Caco-2 (cell line): ENCODE measurements at regions not wholly inside any gene's neighbourhood (a gene's known extent, or its start where the extent isn't known, plus 50 kb on each side); places are given as distances from the start of the nearest gene placed in this dataset.

Experiments used
- BruUV-seq: library from RNA; stranded (reverse); fragments of 400-500 nt; replicated peaks from 2 replicates; lab custom pipeline; 2021; lab: Mats Ljungman, UMichigan
- CTCF ChIA-PET: fragments of 300-600 bp; sonication (Branson Sonifier 250); formaldehyde crosslinking; loops from one replicate; lab custom pipeline; 2022; ENCODE audit warnings: antibody characterized with exemption; lab: Charles Lee
- POLR2A ChIA-PET: fragments of 300-600 bp; sonication (Branson Sonifier 250); formaldehyde crosslinking; loops from one replicate; lab custom pipeline; 2022; ENCODE audit warnings: antibody characterized with exemption; lab: Charles Lee
- DNase-seq, 2 experiments: peaks; one replicate each; pipeline versions ENCODE4 v3.0.0 to v3.0.0-alpha.2; 2020 to 2022
- H3K27me3 ChIP-seq: replicated peaks from 2 replicates; pipeline ENCODE4 v1.6.0; 2011; ENCODE audit warnings: low read length; ENCODE audit not compliant: control insufficient read depth, insufficient read depth
- H3K36me3 ChIP-seq: 2 replicates; pipeline ENCODE4 v1.5.1; 2011; ENCODE audit warnings: low read length; ENCODE audit not compliant: control insufficient read depth, insufficient read depth
- H3K4me1 ChIP-seq: fragments of 250-450 bp; sonication (Bioruptor Pico); 2 replicates; pipeline ENCODE4 v1.5.1; 2020; ENCODE audit warnings: mild to moderate bottlenecking
- H3K4me3 ChIP-seq: 2 replicates; pipeline ENCODE4 v1.5.1; 2011; ENCODE audit warnings: low read depth, mild to moderate bottlenecking, control low read depth, low read length
- H3K9me3 ChIP-seq: fragments of 250-450 bp; sonication (Bioruptor Pico); 2 replicates; pipeline ENCODE4 v1.5.1; 2020; ENCODE audit warnings: mild to moderate bottlenecking, moderate library complexity
- H3K27ac Mint-ChIP-seq: one replicate; pipeline ENCODE4 v1.8.0; 2022; ENCODE audit warnings: mixed read lengths; ENCODE audit not compliant: unreplicated experiment
- H3K27me3 Mint-ChIP-seq: one replicate; pipeline ENCODE4 v1.8.0; 2022; ENCODE audit warnings: mixed read lengths; ENCODE audit not compliant: insufficient read depth, unreplicated experiment
- H3K36me3 Mint-ChIP-seq: one replicate; pipeline ENCODE4 v1.8.0; 2022; ENCODE audit warnings: mild to moderate bottlenecking, mixed read lengths; ENCODE audit not compliant: insufficient read depth, unreplicated experiment
- H3K4me1 Mint-ChIP-seq: one replicate; pipeline ENCODE4 v1.8.0; 2022; ENCODE audit warnings: low read depth, mixed read lengths; ENCODE audit not compliant: unreplicated experiment
- H3K4me3 Mint-ChIP-seq: one replicate; pipeline ENCODE4 v1.8.0; 2022; ENCODE audit warnings: mild to moderate bottlenecking, moderate library complexity, mixed read lengths; ENCODE audit not compliant: unreplicated experiment
- H3K9me3 Mint-ChIP-seq: one replicate; pipeline ENCODE4 v1.8.0; 2022; ENCODE audit warnings: mixed read lengths; ENCODE audit not compliant: unreplicated experiment
- CTCF ChIP-seq, 2 experiments: fragments of 200-600 bp in 1 of 2; IDR thresholded peaks; 1 replicate in 1 of 2; 2 replicates in 1 of 2; pipeline versions ENCODE4 v1.5.1 to v1.8.0; 2011 to 2022; ENCODE audit warnings: antibody characterized with exemption in 1 of 2, control low read depth in 1 of 2, inconsistent platforms in 1 of 2, low read depth in 1 of 2, low read length in 1 of 2, mild to moderate bottlenecking in 1 of 2, moderate library complexity in 1 of 2; ENCODE audit not compliant: insufficient read depth in 1 of 2, severe bottlenecking in 1 of 2, unreplicated experiment in 1 of 2
- intact Hi-C: fragments of 100-400 bp; cut with micrococcal nuclease; formaldehyde crosslinking; loops from one replicate; pipeline ENCODE4 v1.10.0; 2022; ENCODE audit not compliant: unreplicated experiment

DNA sequence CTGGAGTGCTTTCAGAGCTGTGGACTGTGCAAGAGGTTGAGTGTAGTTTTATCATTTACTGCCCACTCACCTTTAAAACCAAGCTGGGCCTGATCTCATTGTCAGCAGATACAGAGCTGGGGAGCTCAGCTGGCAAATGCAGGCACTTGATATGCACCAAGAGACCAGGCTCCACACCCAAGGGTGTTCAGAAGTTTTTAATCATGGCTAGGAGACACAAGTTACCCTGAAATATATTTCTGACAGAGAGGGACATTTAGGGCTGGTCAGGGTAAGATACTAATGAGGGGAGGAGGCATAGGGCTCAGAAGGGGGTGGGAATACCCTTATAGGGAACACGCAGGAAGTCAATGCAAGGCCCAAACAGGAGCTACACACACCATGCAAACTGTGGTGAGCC, 153.7 kb downstream of the ELAVL4 start:
- H3K4me1 ChIP-seq = no peaks in the 10 kb centered on the region
- ChIA-PET POLR2A (no interaction called here), CTCF (interaction anchor here (0.8 kb wide), 1 partner anchor 9 kb away, joined by 3 read pairs; no protein-coding TSS in a partner anchor)
- Mint-ChIP-seq H3K4me1 (no peaks in the 10 kb centered on the region), H3K27ac (no peak overlapping the region), H3K27me3 (peaks cover 10% of the 10 kb centered on the region), H3K4me3 (no peak overlapping the region), H3K9me3 (no peaks in the 10 kb centered on the region), H3K36me3 (no peaks in the 10 kb centered on the region)
- no peaks in the 10 kb centered on the region for H3K9me3 ChIP-seq
- intact Hi-C loops = no loop called here
- no peaks in the 10 kb centered on the region for H3K36me3 ChIP-seq
- H3K27me3 ChIP-seq = no peaks in the 10 kb centered on the region
- BruUV-seq = no TSS peak
- TF ChIP-seq CTCF (IDR thresholded peaks at IDR 0.05; ENCODE audit: insufficient read depth in 1 of 2, low read depth in 1 of 2, low read length in 1 of 2, severe bottlenecking in 1 of 2, unreplicated experiment in 1 of 2) = no peak
- H3K4me3 ChIP-seq = no peak overlapping the region
- no peak for DNase-seq

GRCh38 chr1:50261951-50262350, 153.2 kb downstream of the ELAVL4 start:
- H3K27ac Mint-ChIP-seq = no peak overlapping the region
- H3K4me1 Mint-ChIP-seq = no peaks in the 10 kb centered on the region
- H3K27me3 ChIP-seq = no peaks in the 10 kb centered on the region
- H3K4me3 ChIP-seq = no peak overlapping the region
- no peaks in the 10 kb centered on the region for H3K9me3 ChIP-seq
- H3K36me3 Mint-ChIP-seq = no peaks in the 10 kb centered on the region
- CTCF ChIA-PET = no interaction called here
- no peaks in the 10 kb centered on the region for H3K9me3 Mint-ChIP-seq
- H3K27me3 Mint-ChIP-seq = peaks cover 12% of the 10 kb centered on the region
- BruUV-seq = no TSS peak
- H3K4me3 Mint-ChIP-seq = no peak overlapping the region
- no peaks in the 10 kb centered on the region for H3K36me3 ChIP-seq
- no peaks in the 10 kb centered on the region for H3K4me1 ChIP-seq
- intact Hi-C loops = no loop called here
- no peak for TF ChIP-seq CTCF (IDR thresholded peaks at IDR 0.05; ENCODE audit: insufficient read depth in 1 of 2, low read depth in 1 of 2, low read length in 1 of 2, severe bottlenecking in 1 of 2, unreplicated experiment in 1 of 2)
- POLR2A ChIA-PET = no interaction called here
- DNase-seq = no peak

DNA sequence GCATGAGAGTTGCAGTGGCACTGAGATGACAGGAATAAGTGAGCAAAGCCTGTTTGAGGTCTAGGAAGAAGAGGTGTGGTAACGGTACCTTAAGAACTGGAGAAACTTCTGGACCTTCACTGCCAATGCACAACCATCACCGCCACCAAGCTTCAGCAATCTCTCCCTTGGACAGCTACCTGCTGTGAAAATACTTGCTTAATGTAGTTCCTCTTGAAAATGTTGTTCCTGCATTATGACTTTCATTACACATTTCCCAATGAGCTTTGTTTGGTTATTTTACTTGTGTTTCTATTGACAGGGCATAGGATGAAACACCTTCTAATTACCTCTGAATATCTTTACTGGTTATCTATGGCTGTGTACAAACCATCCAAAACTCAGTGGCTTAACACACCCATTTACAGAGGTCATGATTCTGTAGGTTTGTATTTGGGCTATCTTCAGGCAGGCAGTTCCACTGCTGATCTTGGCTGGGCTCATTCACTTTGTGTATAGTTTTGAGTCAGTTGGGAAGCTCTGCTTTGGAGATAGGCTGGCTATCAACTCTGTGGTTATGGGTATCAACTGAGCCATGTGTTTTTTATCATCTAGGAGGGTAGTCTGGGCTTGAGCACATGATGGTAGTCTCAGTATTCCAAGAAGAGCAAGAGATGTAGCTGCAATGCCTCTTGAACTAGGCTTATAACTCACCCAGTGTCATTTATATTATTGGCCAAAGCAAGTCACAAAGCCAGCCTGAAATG, 149.4 kb downstream of the ELAVL4 start:
- no TSS peak for BruUV-seq
- Mint-ChIP-seq H3K4me3 (no peak overlapping the region), H3K36me3 (no peaks in the 10 kb centered on the region), H3K9me3 (no peaks in the 10 kb centered on the region), H3K4me1 (no peaks in the 10 kb centered on the region), H3K27ac (no peak overlapping the region), H3K27me3 (peaks cover 7% of the 10 kb centered on the region)
- TF ChIP-seq CTCF (IDR thresholded peaks at IDR 0.05; ENCODE audit: insufficient read depth in 1 of 2, low read depth in 1 of 2, low read length in 1 of 2, severe bottlenecking in 1 of 2, unreplicated experiment in 1 of 2) = no peak
- H3K4me3 ChIP-seq = no peak overlapping the region
- H3K27me3 ChIP-seq = no peaks in the 10 kb centered on the region; the same call in 1 of the 2 replicates
- ChIA-PET POLR2A (no interaction called here), CTCF (no interaction called here)
- H3K4me1 ChIP-seq = no peaks in the 10 kb centered on the region
- no peaks in the 10 kb centered on the region for H3K9me3 ChIP-seq
- no peak for DNase-seq
- intact Hi-C loops = no loop called here
- H3K36me3 ChIP-seq = no peaks in the 10 kb centered on the region
